H1 (cell line): ENCODE measurements at regions not wholly inside any gene's neighbourhood (a gene's known extent, or its start where the extent isn't known, plus 50 kb on each side); places are given as distances from the start of the nearest gene placed in this dataset.

Source experiments
- CBX8 ChIP-seq: fragments of 300-800, 300-1000 bp; sonication (generic); IDR thresholded peaks from 2 replicates; pipeline ENCODE4 v1.7.1; 2016; ENCODE audit warnings: low read depth, low read length, borderline replicate concordance
- EP300 ChIP-seq, 2 experiments: IDR thresholded peaks; 1 replicate in 1 of 2; 2 replicates in 1 of 2; pipeline ENCODE4 v1.6.1; 2011 to 2012; ENCODE audit warnings: low read depth in 2 of 2, low read length in 2 of 2, mild to moderate bottlenecking in 2 of 2, borderline replicate concordance in 1 of 2, inconsistent platforms in 1 of 2, moderate library complexity in 1 of 2
- NANOG ChIP-seq: IDR thresholded peaks from 2 replicates; pipeline ENCODE4 v1.6.1; 2011; ENCODE audit warnings: low read length, low read depth, mild to moderate bottlenecking, inconsistent platforms; ENCODE audit not compliant: insufficient read depth, poor library complexity, severe bottlenecking
- POLR2AphosphoS5 ChIP-seq: IDR thresholded peaks from 2 replicates; pipeline ENCODE4 v1.6.1; 2011; ENCODE audit warnings: low read depth, low read length
- RNF2 ChIP-seq: fragments of 200-900, 300-1000 bp; sonication (generic); IDR thresholded peaks from 2 replicates; pipeline ENCODE4 v1.7.1; 2016; ENCODE audit warnings: borderline replicate concordance, low read depth, mild to moderate bottlenecking, antibody characterized with exemption, low read length; ENCODE audit not compliant: poor library complexity, severe bottlenecking; ENCODE audit errors: missing control alignments
- SIX5 ChIP-seq: IDR thresholded peaks from 2 replicates; pipeline ENCODE4 v1.6.1; 2011; ENCODE audit warnings: mild to moderate bottlenecking, low read depth, low read length
- TBP ChIP-seq: IDR thresholded peaks from 2 replicates; pipeline ENCODE4 v1.6.1; 2011; ENCODE audit warnings: low read depth, low read length, improper control_type of control experiment

DNA sequence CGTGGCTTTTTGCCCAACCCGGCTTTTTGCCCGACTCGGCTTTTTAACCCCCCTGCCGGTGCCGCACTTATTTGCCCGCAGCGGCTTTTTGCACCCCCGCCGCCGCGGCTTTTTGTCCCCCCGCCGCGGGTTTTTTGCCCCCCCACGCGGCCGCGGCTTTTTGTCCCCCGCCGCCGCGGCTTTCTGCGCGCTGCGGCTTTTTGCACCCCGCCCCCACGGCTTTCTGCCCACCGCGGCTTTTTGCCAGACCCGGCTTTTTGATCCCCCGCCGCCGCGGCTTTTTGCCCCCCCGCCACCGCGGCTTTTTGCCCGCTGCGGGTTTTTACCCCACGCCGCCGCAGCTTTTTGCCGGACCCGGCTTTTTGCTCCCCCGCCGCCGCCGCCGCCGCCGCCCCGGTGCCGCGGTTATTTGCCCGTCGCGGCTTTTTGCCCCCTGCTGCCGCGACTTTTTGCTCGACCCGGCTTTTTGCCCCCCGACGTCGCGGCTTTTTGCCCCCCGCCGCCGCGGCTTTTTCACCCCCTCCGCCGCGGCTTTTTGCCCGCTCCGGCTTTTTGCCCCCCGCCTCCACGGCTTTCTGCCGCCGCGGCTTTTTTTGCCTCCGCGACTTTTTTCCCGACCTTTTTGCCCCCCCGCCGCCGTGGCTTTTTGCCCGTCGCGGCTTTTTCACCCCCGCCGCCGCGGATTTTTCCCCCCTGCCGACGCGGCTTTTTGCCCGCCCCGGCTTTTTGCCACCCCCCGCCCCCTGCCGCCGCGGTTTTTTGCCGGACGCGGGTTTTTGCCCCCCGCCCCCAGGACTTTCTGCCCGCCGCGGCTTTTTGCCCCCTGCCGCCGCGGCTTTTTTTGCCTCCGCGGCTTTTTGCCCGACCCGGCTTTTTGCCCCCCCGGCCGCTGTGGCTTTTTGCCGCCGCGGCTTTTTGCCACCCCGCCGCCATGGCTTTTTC lies 2786.5 kb downstream of the RPIA start (continued):
- TF ChIP-seq NANOG: no peak
- no peak for TF ChIP-seq TBP
- TF ChIP-seq EP300 (IDR thresholded peaks at IDR 0.05; ENCODE audit: borderline replicate concordance in 1 of 2, low read depth in 2 of 2, low read length in 2 of 2): peak in 1 of 2 experiments; percentile 28; a peak in 1 of 3 replicates
- no peak for TF ChIP-seq POLR2AphosphoS5
- peak; percentile 61; the same call in 1 of the 2 replicates for TF ChIP-seq CBX8
- TF ChIP-seq SIX5: no peak
- peak; percentile 72 for TF ChIP-seq RNF2
